ENCODE measurements at regions not wholly inside any gene's neighbourhood (a gene's known extent, or its start where the extent isn't known, plus 50 kb on each side); places are given as distances from the start of the nearest gene placed in this dataset.
"Not testable (repeated sequence)": the region's sequence is repeated elsewhere in the genome, so short reads cannot be mapped to it uniquely, and the experiment has no call there.

- not testable (repeated sequence) for TF ChIP-seq CTCF, POLR2A (IDR thresholded peaks at IDR 0.05)
Measured at GRCh38 chr1:206297145-206298031, 94.0 kb downstream of the SRGAP2 start.
